BJ (cell line): ENCODE measurements at regions not wholly inside any gene's neighbourhood (a gene's known extent, or its start where the extent isn't known, plus 50 kb on each side); places are given as distances from the start of the nearest gene placed in this dataset.

Experiments used
- CTCF ChIA-PET: fragments of 350-600 bp; formaldehyde crosslinking; extraction: SDS; loops from one replicate; lab custom pipeline; 2021; ENCODE audit warnings: antibody characterized with exemption, inconsistent platforms; lab: Yijun Ruan, JAX
- POLR2A ChIA-PET: fragments of 300-600 bp; sonication (Branson Sonifier 250); formaldehyde crosslinking; extraction: SDS; loops from one replicate; lab custom pipeline; 2021; ENCODE audit warnings: antibody characterized with exemption; lab: Charles Lee
- DNase-seq: peaks from one replicate; pipeline ENCODE4 v3.0.0-alpha.2; 2011; ENCODE audit warnings: low read depth
- H3K27me3 ChIP-seq: 2 replicates; pipeline ENCODE4 v1.6.0; 2011; ENCODE audit warnings: low read length; ENCODE audit not compliant: control insufficient read depth, insufficient read depth
- H3K36me3 ChIP-seq: 2 replicates; pipeline ENCODE4 v1.5.1; 2011; ENCODE audit warnings: low read length; ENCODE audit not compliant: control insufficient read depth, insufficient read depth
- H3K4me3 ChIP-seq: 2 replicates; pipeline ENCODE4 v1.5.1; 2011; ENCODE audit warnings: low read depth, mild to moderate bottlenecking, control low read depth, low read length
- TF ChIP-seq, protein P1 (sequence below): IDR thresholded peaks from 2 replicates; pipeline ENCODE4 v1.5.1; 2011; ENCODE audit warnings: low read depth, mild to moderate bottlenecking, control low read depth, inconsistent platforms, low read length, moderate library complexity; ENCODE audit not compliant: insufficient read depth

DNA sequence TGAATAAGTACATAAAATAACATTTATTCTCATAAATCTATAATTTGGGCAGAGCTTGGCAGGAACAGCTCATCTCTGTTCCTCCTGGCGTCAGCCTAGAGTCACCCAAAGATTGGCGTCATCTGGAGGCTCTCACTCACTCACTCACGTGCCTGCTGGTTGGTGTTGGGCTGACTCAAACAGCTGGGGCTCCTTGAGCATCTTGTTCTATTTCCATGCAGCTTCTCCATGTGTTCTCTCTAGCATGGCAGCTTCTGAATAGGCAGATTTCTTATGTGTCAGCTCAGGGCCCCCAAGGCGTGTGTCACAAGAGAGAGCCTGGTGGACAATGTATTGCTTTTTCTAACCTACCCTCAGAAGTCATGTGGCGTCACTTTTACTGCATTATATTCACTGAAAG, 70.6 kb upstream of the RAB3GAP2 start:
- Histone ChIP-seq H3K36me3 (no peaks in the 10 kb centered on the region), H3K4me3 (no peak overlapping the region), H3K27me3 (no peaks in the 10 kb centered on the region)
- ChIA-PET CTCF (interaction anchor here (0.6 kb wide), 1 partner anchor 361 kb away, joined by 3 read pairs; no protein-coding TSS in a partner anchor), POLR2A (no interaction called here)
- TF ChIP-seq, protein P1, sequence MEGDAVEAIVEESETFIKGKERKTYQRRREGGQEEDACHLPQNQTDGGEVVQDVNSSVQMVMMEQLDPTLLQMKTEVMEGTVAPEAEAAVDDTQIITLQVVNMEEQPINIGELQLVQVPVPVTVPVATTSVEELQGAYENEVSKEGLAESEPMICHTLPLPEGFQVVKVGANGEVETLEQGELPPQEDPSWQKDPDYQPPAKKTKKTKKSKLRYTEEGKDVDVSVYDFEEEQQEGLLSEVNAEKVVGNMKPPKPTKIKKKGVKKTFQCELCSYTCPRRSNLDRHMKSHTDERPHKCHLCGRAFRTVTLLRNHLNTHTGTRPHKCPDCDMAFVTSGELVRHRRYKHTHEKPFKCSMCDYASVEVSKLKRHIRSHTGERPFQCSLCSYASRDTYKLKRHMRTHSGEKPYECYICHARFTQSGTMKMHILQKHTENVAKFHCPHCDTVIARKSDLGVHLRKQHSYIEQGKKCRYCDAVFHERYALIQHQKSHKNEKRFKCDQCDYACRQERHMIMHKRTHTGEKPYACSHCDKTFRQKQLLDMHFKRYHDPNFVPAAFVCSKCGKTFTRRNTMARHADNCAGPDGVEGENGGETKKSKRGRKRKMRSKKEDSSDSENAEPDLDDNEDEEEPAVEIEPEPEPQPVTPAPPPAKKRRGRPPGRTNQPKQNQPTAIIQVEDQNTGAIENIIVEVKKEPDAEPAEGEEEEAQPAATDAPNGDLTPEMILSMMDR, result no peak
- no peak for DNase-seq

DNA sequence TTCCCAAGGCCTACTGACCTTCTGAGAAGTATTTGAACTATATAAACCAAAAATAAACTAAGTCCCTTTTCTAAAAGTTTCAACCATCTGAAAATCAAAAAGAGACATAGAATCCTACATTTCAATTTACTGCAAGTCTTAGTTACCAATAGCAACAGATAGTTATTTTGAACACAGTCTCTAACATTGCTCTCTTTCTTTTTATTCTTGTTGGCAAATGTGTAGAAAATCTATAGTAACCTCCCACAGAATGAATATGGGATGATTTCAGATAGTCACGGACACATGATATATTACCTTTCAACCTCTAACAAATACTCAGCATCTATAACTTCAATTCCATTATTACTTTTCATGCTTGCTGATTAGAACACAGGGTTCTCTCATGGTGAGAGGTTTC, 68.9 kb upstream of the RAB3GAP2 start:
- Histone ChIP-seq H3K36me3 (no peaks in the 10 kb centered on the region), H3K27me3 (no peaks in the 10 kb centered on the region), H3K4me3 (no peak overlapping the region)
- TF ChIP-seq, protein P1, result no peak
- POLR2A ChIA-PET, result no interaction called here
- CTCF ChIA-PET, result no interaction called here
- no peak for DNase-seq

DNA sequence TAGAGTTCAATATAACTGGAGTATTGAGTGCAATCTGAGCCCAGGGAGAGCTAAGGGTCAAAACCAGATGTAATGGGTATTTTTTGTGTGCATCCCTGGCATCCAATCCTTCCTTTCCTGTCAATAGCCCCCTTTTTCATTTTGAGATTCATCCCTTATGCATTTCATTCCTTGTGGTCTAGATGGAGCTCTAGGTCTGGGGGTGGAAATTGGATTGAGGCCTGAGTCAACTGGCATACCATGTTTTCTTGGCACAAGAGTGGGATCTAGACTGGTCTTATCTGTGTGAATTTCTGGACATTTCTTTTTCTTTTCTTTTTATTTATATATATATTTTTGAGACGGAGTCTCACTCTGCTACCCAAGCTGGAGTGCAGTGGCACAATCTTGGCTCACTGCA, 67.3 kb upstream of the RAB3GAP2 start:
- Histone ChIP-seq H3K27me3 (no peaks in the 10 kb centered on the region), H3K4me3 (no peak overlapping the region), H3K36me3 (no peaks in the 10 kb centered on the region)
- ChIA-PET CTCF (no interaction called here), POLR2A (no interaction called here)
- no peak for DNase-seq
- TF ChIP-seq, protein P1, result no peak

DNA sequence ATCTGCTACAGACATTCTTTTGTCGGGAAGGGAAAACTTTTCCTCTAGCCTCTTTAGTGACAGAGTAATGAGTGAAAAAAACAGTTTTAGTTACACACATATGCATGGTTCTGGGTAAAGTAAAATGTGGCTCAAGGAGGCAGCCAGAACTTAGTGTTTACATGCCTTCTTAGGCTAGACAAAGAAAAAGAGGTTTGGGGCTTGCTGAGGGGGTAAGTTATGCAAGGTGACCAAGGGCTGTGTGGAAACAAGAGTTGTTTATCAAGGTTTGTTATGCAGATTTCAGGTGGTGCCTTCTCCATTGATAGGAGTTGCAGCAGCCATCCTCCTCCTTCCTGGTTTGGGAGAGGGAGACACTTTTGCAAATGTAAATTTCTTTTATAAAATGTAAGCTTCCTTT, 66.5 kb upstream of the RAB3GAP2 start:
- ChIA-PET CTCF (no interaction called here), POLR2A (no interaction called here)

DNA sequence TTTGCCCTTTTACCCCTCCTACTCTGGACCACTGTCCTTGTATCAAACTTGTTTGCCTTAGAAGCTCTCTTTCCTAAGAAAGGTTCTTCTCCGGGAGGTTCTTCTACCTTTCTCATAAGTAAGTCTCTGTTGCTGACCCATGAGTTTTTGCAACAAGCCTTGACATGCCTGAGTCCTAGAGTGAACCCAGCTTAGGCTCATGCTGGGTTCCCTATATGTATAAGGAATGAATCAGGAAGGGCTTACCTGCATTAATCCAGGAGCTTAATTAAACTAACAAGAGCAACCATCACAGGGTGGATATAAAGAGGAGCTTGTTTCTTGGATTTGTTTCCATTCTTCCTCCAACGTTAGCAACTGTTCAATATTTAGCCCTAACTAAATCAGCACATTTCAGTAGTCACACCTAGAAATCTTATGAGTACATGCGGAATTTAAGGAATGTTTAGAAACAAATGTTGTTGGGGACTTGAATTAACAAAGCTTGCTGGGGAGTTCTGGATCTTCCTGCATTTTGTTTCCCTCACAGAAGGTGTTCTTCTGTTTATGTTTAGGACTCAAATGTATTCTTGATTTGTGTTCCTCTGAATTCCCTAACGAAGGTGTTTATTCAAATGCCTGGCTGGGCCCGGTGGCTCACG, 64.3 kb upstream of the RAB3GAP2 start:
- no peak for DNase-seq
- H3K27me3 ChIP-seq, result no peaks in the 10 kb centered on the region; the same call in 1 of the 2 replicates
- no peaks in the 10 kb centered on the region for H3K36me3 ChIP-seq
- POLR2A ChIA-PET, result no interaction called here
- TF ChIP-seq, protein P1, result no peak
- CTCF ChIA-PET, result interaction anchor here (0.7 to 1.3 kb wide), 3 partner anchors 12 to 339 kb away, joined by 3 to 4 read pairs (median 4); no protein-coding TSS in a partner anchor
- H3K4me3 ChIP-seq, result no peak overlapping the region

More for the DNA sequence above, 66.5 kb upstream of the RAB3GAP2 start:
- no peaks in the 10 kb centered on the region for H3K27me3 ChIP-seq
- H3K36me3 ChIP-seq, result no peaks in the 10 kb centered on the region
- no peak for DNase-seq
- H3K4me3 ChIP-seq, result no peak overlapping the region
- TF ChIP-seq, protein P1, result no peak
